ENCODE measurements at regions not wholly inside any gene's neighbourhood (a gene's known extent, or its start where the extent isn't known, plus 50 kb on each side); places are given as distances from the start of the nearest gene placed in this dataset.
A peak's percentile ranks its signal among the peaks of the same experiment; 100 is the strongest.

DNA sequence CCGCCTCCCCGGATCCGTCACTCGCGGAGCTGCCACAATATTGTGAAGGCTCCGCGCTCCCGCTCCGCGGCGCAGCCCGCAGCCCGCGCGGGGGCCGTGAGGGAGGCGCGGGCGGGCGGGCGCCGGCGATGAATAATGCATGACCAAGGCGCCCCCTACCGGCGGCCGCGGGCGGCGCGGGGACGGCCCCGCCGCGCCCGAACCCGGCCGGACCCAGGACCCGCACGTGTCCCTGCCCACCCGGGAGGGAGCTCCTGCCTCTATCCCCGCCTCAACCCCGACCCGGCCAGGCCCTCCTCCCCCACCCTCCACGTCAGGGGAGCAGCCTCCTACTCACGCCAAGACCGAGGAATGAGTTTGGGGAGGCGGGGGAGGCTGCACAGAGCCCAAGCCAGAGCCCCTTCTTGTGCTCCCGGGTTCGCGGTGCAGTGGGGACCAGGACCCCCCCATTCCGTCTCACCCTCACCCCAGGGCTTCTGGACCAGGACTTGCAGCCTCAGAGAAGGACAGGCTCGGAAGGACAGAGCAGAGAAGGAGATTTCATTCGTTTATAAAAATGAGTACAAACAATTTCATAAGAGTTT lies 70.8 kb upstream of the CASZ1 start:
- TF ChIP-seq, protein P1, sequence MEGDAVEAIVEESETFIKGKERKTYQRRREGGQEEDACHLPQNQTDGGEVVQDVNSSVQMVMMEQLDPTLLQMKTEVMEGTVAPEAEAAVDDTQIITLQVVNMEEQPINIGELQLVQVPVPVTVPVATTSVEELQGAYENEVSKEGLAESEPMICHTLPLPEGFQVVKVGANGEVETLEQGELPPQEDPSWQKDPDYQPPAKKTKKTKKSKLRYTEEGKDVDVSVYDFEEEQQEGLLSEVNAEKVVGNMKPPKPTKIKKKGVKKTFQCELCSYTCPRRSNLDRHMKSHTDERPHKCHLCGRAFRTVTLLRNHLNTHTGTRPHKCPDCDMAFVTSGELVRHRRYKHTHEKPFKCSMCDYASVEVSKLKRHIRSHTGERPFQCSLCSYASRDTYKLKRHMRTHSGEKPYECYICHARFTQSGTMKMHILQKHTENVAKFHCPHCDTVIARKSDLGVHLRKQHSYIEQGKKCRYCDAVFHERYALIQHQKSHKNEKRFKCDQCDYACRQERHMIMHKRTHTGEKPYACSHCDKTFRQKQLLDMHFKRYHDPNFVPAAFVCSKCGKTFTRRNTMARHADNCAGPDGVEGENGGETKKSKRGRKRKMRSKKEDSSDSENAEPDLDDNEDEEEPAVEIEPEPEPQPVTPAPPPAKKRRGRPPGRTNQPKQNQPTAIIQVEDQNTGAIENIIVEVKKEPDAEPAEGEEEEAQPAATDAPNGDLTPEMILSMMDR (conservative IDR thresholded peaks at IDR 0.05), result peak; percentile 97
- no peak for TF ChIP-seq ZFX (IDR thresholded peaks at IDR 0.05)

Data from C4-2B (cell line).